ENCODE measurements at regions not wholly inside any gene's neighbourhood (a gene's known extent, or its start where the extent isn't known, plus 50 kb on each side); places are given as distances from the start of the nearest gene placed in this dataset.
"Not testable (repeated sequence)": the region's sequence is repeated elsewhere in the genome, so short reads cannot be mapped to it uniquely, and the experiment has no call there.

GRCh38 chr10:94129393-94130130 lies 135.8 kb downstream of the PLCE1 start:
- no peak for DNase-seq

GRCh38 chr10:94131885-94132284 lies 138.2 kb downstream of the PLCE1 start:
- no peak for DNase-seq

- DNase-seq = no peak
Measured at GRCh38 chr10:94133239-94133638, 139.5 kb downstream of the PLCE1 start.

GRCh38 chr10:94137747-94138146 lies 144.0 kb downstream of the PLCE1 start:
- DNase-seq = no peak

- no peak for DNase-seq
Measured at GRCh38 chr10:94138391-94138790, 144.7 kb downstream of the PLCE1 start.

- no peak for DNase-seq
Measured at GRCh38 chr10:94143261-94143660, 149.5 kb downstream of the PLCE1 start.

GRCh38 chr10:94146313-94146712 lies 152.6 kb downstream of the PLCE1 start:
- DNase-seq = no peak

GRCh38 chr10:94146746-94147145 lies 153.0 kb downstream of the PLCE1 start:
- DNase-seq = no peak

- DNase-seq = no peak
Measured at GRCh38 chr10:94149702-94150101, 156.0 kb downstream of the PLCE1 start.

GRCh38 chr10:94150541-94151184 lies 156.9 kb downstream of the PLCE1 start:
- DNase-seq = no peak

- no peak for DNase-seq
Measured at GRCh38 chr10:94155722-94156271, 162.1 kb downstream of the PLCE1 start.

GRCh38 chr10:94156453-94156852 lies 162.7 kb downstream of the PLCE1 start:
- no peak for DNase-seq

GRCh38 chr10:94165158-94165611 lies 171.5 kb downstream of the PLCE1 start:
- not testable (repeated sequence) for DNase-seq

GRCh38 chr10:94172332-94172731 lies 178.6 kb downstream of the PLCE1 start:
- DNase-seq = no peak

- no peak for DNase-seq
Measured at GRCh38 chr10:94173594-94173993, 179.9 kb downstream of the PLCE1 start.

GRCh38 chr10:94174838-94175237 lies 181.1 kb downstream of the PLCE1 start:
- DNase-seq = no peak

- no peak for DNase-seq
Measured at GRCh38 chr10:94178475-94179253, 184.1 kb downstream of the NOC3L start.

GRCh38 chr10:94180576-94180975 lies 182.2 kb downstream of the NOC3L start:
- DNase-seq = no peak

- DNase-seq = no peak
Measured at GRCh38 chr10:94183666-94184264, 179.0 kb downstream of the NOC3L start.

GRCh38 chr10:94186722-94187121 lies 176.0 kb downstream of the NOC3L start:
- no peak for DNase-seq

- no peak for DNase-seq
Measured at GRCh38 chr10:94192333-94192732, 170.4 kb downstream of the NOC3L start.

GRCh38 chr10:94192974-94193373 lies 169.8 kb downstream of the NOC3L start:
- DNase-seq = no peak

GRCh38 chr10:94193466-94193924 lies 169.2 kb downstream of the NOC3L start:
- no peak for DNase-seq
